Activated CD4-positive, alpha-beta T cell treated with anti-CD3 and anti-CD28 coated beads, Interleukin-2, amount 50 U/mL, for 1 hour (primary cell): ENCODE measurements at regions not wholly inside any gene's neighbourhood (a gene's known extent, or its start where the extent isn't known, plus 50 kb on each side); places are given as distances from the start of the nearest gene placed in this dataset.
"Not testable (repeated sequence)": the region's sequence is repeated elsewhere in the genome, so short reads cannot be mapped to it uniquely, and the experiment has no call there.

Experiments used
- DNase-seq: peaks from one replicate; pipeline ENCODE4 v3.0.0-alpha.2; 2020

GRCh38 chr12:131290255-131290959, 336.7 kb downstream of the ADGRD1 start:
- DNase-seq, result no peak

DNA sequence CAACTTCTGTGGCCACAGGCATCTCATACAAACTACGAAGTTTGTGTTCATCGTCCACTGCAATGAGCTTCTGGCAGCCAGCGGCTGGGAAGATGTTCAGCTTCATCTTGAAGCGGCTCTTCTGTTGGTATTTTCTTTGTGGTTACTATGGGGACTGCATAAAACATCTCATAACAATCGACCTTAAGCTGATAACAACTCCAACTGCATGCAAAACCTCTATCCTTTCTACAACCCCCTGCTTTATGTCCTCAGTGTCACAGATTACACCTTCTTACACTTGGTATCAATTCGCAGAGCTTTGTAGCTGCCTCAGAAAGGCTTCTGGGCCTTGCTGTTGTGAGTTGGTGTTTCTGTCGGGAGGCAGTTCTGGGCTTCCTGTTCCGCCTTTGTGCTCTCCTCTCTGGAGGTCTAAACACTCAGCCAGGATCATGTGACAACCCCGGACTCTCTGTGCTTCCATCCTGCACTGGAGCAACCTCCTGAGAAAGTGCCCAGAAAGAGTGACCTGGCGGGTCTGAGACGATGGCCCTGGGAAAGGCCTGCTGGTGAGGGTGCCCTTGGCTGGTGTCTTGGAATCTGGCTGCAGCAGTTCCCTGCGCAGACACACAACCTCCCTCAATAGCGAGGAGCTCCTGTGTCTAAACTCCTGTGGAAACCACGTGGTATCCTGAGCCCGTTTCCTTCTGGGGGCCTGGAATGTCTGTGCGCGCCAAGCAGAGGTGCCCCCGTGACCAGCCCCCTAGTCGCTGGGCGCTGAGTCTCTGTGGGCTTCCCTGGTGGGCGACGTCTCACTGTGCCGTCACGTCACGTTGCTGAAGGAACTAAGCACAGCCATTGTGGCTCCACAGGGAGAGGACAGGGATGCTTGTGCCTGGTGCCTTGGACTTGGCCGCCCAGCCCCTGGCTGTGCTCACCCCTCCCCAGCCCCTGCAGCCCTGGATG, 339.6 kb downstream of the ADGRD1 start:
- DNase-seq, result not testable (repeated sequence)

- DNase-seq, result not testable (repeated sequence)
Measured at GRCh38 chr12:131294716-131295115, 341.0 kb downstream of the ADGRD1 start.

DNA sequence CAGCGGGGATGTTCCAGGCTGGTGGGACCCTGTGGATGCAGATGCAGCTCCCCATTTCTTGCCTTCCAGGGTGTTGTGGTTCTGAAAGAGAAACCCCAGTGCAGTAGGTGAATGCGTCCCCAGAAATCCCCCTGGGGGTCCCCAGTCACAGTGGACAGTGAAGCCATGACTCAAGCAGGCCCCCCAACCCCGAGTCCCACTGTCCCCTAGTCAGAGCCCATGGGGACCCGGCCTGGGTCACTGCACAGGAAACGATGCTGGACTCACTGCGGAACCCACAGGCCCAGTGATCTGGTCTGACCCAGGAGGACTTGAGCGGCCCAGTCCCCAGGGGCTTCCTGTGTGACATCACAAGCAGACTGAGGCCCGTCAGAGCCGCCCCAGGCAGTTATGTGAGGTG, 341.4 kb downstream of the ADGRD1 start:
- not testable (repeated sequence) for DNase-seq

- not testable (repeated sequence) for DNase-seq
Measured at GRCh38 chr12:131295559-131295958, 341.9 kb downstream of the ADGRD1 start.

DNA sequence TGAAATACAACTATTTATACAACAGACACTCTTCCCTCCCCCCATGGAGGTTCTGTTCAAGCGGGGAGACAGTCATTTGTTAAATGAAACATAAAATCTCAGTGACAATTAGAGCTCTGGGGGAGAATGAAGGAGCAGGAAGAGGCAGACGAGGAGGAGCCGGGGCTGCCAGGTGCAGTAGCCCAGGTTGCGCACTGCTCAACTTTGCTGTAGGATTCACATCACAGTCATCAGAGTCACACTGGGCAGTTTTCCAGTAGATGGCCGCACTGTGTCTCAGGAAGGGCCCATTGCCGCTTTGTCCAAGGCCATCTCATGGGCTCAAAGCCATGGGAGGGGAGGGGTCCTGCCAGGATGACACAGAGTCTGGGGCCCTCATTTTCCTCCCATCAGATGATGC, 342.4 kb downstream of the ADGRD1 start:
- DNase-seq, result not testable (repeated sequence)

GRCh38 chr12:131296651-131297050, 342.9 kb downstream of the ADGRD1 start:
- not testable (repeated sequence) for DNase-seq

- not testable (repeated sequence) for DNase-seq
Measured at GRCh38 chr12:131298526-131299369, 345.0 kb downstream of the ADGRD1 start.

DNA sequence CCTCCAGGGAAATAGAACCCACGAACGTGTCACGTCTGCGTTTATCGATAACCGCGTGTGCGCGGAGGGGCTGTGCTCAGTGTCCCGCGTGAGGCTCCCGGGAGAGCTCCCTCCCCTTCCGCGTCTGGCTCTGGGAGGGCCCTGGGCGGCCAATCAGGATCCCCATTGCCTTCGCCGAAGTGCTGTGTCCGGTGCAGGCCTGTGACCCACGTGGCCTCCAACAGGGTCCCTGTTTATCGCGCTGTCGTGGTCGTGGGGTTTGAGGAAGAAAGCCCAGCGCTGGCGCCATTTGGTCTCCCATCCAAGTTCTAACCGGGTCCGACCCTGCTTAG, 345.6 kb downstream of the ADGRD1 start:
- not testable (repeated sequence) for DNase-seq

DNA sequence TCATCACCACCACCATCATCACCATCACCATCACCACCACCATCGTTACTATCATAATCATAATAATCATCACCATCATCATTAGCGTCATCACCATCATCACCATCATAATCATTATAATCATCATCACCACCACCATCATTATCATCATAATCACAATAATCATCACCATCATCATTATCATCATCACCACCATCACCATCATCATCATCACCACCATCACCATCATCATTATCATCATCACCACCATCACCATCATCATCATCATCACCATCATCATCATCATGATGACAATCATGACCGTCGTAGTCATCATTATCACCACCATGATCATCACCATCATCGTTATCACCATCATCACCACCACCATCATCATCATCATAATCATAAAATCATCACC, 349.9 kb downstream of the ADGRD1 start:
- not testable (repeated sequence) for DNase-seq

- not testable (repeated sequence) for DNase-seq
Measured at GRCh38 chr12:131304642-131305041, 350.9 kb downstream of the ADGRD1 start.

GRCh38 chr12:131309700-131310099, 356.0 kb downstream of the ADGRD1 start:
- DNase-seq, result no peak

GRCh38 chr12:131310227-131310969, 356.7 kb downstream of the ADGRD1 start:
- DNase-seq, result not testable (repeated sequence)

GRCh38 chr12:131311279-131311722, 357.6 kb downstream of the ADGRD1 start:
- DNase-seq, result not testable (repeated sequence)

DNA sequence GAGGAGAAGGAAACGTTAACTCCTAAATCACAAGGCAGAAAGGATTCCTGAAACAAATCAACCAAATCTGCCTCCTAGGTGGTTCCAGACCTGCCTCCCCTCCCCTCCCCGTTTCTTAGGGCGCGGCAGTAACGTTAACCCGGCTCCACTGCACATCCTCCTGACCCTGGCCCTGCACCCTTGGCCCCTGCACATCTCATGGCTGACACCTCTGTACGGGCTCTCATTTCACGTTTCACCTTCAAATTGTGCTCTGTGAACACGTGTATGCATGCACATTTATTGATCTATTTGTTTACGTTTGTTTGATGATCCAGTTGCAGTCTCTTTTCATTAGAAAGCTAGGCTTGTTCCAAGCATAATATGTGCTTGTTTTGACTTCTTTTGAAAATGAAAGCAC, 358.1 kb downstream of the ADGRD1 start:
- no peak for DNase-seq

- not testable (repeated sequence) for DNase-seq
Measured at GRCh38 chr12:131312382-131312781, 358.7 kb downstream of the ADGRD1 start.

DNA sequence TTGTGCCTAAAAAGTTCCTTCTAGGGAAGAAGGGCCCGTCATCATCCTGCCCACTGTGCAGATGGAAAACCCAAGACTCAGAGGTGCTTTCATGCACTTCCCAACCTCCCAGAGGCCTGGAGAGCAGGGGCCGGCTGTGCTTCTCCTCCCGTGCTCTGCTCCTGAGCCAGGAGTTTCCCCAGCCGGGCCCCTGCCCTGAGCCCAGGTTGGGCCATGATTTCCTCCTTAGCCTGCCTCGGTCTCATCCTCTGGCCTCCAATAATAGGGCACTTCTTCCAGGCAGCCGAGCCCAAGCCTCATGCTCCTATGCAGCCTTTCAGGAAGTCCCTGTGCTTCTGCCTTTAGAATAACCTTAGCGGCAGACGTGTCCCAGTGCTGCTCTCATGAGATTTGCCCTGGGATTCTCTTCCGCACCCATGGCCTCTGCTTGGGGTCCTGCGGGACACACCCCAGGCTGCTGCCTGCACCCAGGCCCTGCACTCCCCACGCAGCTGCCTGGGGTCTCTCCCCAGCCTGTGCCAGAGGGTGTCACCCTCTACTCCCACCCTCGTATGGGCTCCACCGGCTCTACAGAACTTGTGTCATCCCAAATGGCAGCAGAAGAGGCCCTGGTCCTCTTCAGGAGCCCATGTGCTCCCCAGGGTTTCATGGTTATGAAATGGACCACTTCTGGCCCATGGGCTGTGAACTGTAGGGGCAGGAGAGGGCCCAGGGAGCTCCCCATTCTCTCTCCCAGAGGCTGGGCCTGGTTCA, 359.3 kb downstream of the ADGRD1 start:
- DNase-seq, result no peak

GRCh38 chr12:131313635-131314034, 359.9 kb downstream of the ADGRD1 start:
- DNase-seq, result no peak

GRCh38 chr12:131314524-131315090, 360.9 kb downstream of the ADGRD1 start:
- DNase-seq, result no peak

GRCh38 chr12:131315601-131316000, 361.9 kb downstream of the ADGRD1 start:
- no peak for DNase-seq

DNA sequence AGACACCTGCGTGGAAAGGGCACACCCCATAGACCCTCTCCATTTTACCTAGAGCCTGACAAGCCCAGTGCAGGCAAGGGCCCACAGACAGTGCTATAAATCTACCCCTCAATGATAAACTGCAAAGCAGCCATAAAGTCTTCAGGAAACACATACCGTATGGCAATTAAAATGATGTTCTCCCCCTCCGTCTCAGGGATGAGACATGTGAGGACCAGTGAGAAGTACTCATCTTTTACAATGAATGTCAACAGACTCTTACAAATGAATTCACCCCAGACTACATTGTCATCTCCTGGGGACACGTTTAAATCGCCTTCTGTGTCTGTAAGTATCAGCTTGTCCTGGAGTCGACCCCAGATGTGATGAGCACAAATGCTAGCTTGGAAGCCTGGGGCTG, 362.7 kb downstream of the ADGRD1 start:
- no peak for DNase-seq
